HCT116 (cell line): ENCODE measurements at regions not wholly inside any gene's neighbourhood (a gene's known extent, or its start where the extent isn't known, plus 50 kb on each side); places are given as distances from the start of the nearest gene placed in this dataset.

Source experiments
- ATAC-seq: fragments of 200-7000 bp; cut with Tn5 transposase; 2 replicates; pipeline ENCODE4 v1.9.1; 2020; ENCODE audit warnings: mild to moderate bottlenecking, moderate library complexity
- BruUV-seq: library from RNA; stranded (reverse); fragments of 400-500 nt; replicated peaks from 2 replicates; lab custom pipeline; 2021; lab: Mats Ljungman, UMichigan
- CTCF ChIA-PET: fragments of 300-600 bp; sonication (Branson Sonifier 250); formaldehyde crosslinking; loops from one replicate; lab custom pipeline; 2021; ENCODE audit warnings: antibody characterized with exemption; lab: Charles Lee
- POLR2A ChIA-PET: fragments of 300-600, 350-600 bp; sonication (Branson Sonifier 250); formaldehyde crosslinking; loops from one replicate; lab custom pipeline; 2021; ENCODE audit warnings: antibody characterized with exemption; lab: Charles Lee
- RAD21 ChIA-PET, 2 experiments: fragments of 300-600 bp; sonication (Branson Sonifier 250); formaldehyde crosslinking; loops; one replicate each; lab custom pipeline; 2023; ENCODE audit warnings: low total read pairs in 2 of 2; ENCODE audit not compliant: uncharacterized antibody in 2 of 2, unreplicated experiment in 2 of 2, low non-redundant PET in 1 of 2; lab: Charles Lee
- DNase-seq: peaks from one replicate; pipeline ENCODE4 v3.0.0-alpha.2; 2010; ENCODE audit warnings: low read depth, low spot score
- H2AFZ ChIP-seq: fragments of 200-600 bp; shearing (Covaris generic), sonication (generic); 2 replicates; pipeline ENCODE4 v1.6.1; 2017; ENCODE audit warnings: low read depth, mixed run types, mixed read lengths, antibody characterized with exemption, low read length; ENCODE audit not compliant: poor library complexity, severe bottlenecking
- H3K27ac ChIP-seq: 2 replicates; pipeline ENCODE4 v1.5.1; 2012; ENCODE audit warnings: low read depth, low read length
- H3K27me3 ChIP-seq: fragments of 200-600 bp; sonication (generic); 2 replicates; pipeline ENCODE4 v1.6.1; 2016; ENCODE audit warnings: mixed run types, low read length, mixed read lengths; ENCODE audit not compliant: insufficient read depth
- H3K36me3 ChIP-seq, 2 experiments: fragments of 200-500 bp in 1 of 2; fragments of 200-600 bp in 1 of 2; sonication (Bioruptor generic) in 1 of 2; sonication (generic) in 1 of 2; 2 replicates each; pipeline versions ENCODE4 v1.5.1 to v1.6.1; 2014 to 2016; ENCODE audit warnings: low read length in 2 of 2, inconsistent platforms in 1 of 2, mixed read lengths in 1 of 2, mixed run types in 1 of 2; ENCODE audit not compliant: insufficient read depth in 2 of 2, control insufficient read depth in 1 of 2
- H3K4me1 ChIP-seq, 2 experiments: fragments of 200-600 bp in 1 of 2; sonication (generic) in 1 of 2; 2 replicates each; pipeline versions ENCODE4 v1.5.1 to v1.6.1; 2012 to 2017; ENCODE audit warnings: low read length in 2 of 2, inconsistent platforms in 1 of 2, mild to moderate bottlenecking in 1 of 2, mixed read lengths in 1 of 2, mixed run types in 1 of 2, moderate library complexity in 1 of 2; ENCODE audit not compliant: insufficient read depth in 2 of 2, control insufficient read depth in 1 of 2
- H3K4me2 ChIP-seq: fragments of 200-600 bp; sonication (generic); 2 replicates; pipeline ENCODE4 v1.6.1; 2017; ENCODE audit warnings: mixed run types, low read length, mixed read lengths
- H3K4me3 ChIP-seq, 2 experiments: fragments of 200-600 bp in 1 of 2; sonication (generic) in 1 of 2; replicated peaks in 1 of 2; 2 replicates each; pipeline ENCODE4 v1.5.1; 2011 to 2016; ENCODE audit warnings: low read length in 2 of 2, control low read depth in 1 of 2, low read depth in 1 of 2, mild to moderate bottlenecking in 1 of 2, mixed read lengths in 1 of 2, mixed run types in 1 of 2
- H3K79me2 ChIP-seq: fragments of 200-600 bp; sonication (generic); 2 replicates; pipeline ENCODE4 v1.6.1; 2017; ENCODE audit warnings: mild to moderate bottlenecking, mixed run types, low read length, moderate library complexity, mixed read lengths; ENCODE audit not compliant: insufficient read depth
- H3K9ac ChIP-seq: fragments of 200-600 bp; sonication (generic); 2 replicates; pipeline ENCODE4 v1.6.1; 2016; ENCODE audit warnings: low read length, mixed read lengths
- H3K9me2 ChIP-seq: fragments of 200-600 bp; sonication (generic), shearing (Covaris generic); 2 replicates; pipeline ENCODE4 v1.6.1; 2017; ENCODE audit warnings: mixed run types, mild to moderate bottlenecking, moderate library complexity; ENCODE audit not compliant: insufficient read depth
- H3K9me3 ChIP-seq, 2 experiments: fragments of 200-500 bp in 1 of 2; fragments of 200-600 bp in 1 of 2; sonication (Bioruptor generic) in 1 of 2; sonication (generic) in 1 of 2; 2 replicates each; pipeline ENCODE4 v1.6.1; 2014 to 2017; ENCODE audit warnings: low read length in 2 of 2, mixed read lengths in 2 of 2, inconsistent platforms in 1 of 2, low read depth in 1 of 2, mild to moderate bottlenecking in 1 of 2, mixed run types in 1 of 2, moderate library complexity in 1 of 2; ENCODE audit not compliant: control insufficient read depth in 1 of 2, insufficient read depth in 1 of 2
- H4K20me1 ChIP-seq: fragments of 200-600 bp; sonication (generic), shearing (Covaris generic); 2 replicates; pipeline ENCODE4 v1.6.1; 2017; ENCODE audit warnings: mixed run types, mild to moderate bottlenecking, moderate library complexity; ENCODE audit not compliant: insufficient read depth
- CBX3 ChIP-seq: IDR thresholded peaks from 2 replicates; pipeline ENCODE4 v1.6.1; 2012; ENCODE audit warnings: low read depth
- EGR1 ChIP-seq: IDR thresholded peaks from 2 replicates; pipeline ENCODE4 v1.6.1; 2012; ENCODE audit warnings: low read depth
- ELF1 ChIP-seq: IDR thresholded peaks from 2 replicates; pipeline ENCODE4 v1.6.1; 2012; ENCODE audit warnings: low read depth, borderline replicate concordance
- EZH2phosphoT487 ChIP-seq: fragments of 200-600 bp; IDR thresholded peaks from 2 replicates; pipeline ENCODE4 v1.6.1; 2018; ENCODE audit warnings: antibody characterized with exemption, borderline replicate concordance
- RAD21 ChIP-seq: IDR thresholded peaks from 2 replicates; pipeline ENCODE4 v1.6.1; 2012; ENCODE audit warnings: low read depth, mild to moderate bottlenecking
- SIN3A ChIP-seq: IDR thresholded peaks from 2 replicates; pipeline ENCODE4 v1.6.1; 2012; ENCODE audit warnings: low read depth
- SP1 ChIP-seq: IDR thresholded peaks from 2 replicates; pipeline ENCODE4 v1.6.1; 2012; ENCODE audit warnings: low read depth
- YY1 ChIP-seq: IDR thresholded peaks from 2 replicates; pipeline ENCODE4 v1.6.1; 2011; ENCODE audit warnings: low read length, low read depth, moderate library complexity, mild to moderate bottlenecking; ENCODE audit not compliant: insufficient replicate concordance; ENCODE audit errors: extremely low read depth
- intact Hi-C: fragments of 100-400 bp; cut with micrococcal nuclease; formaldehyde crosslinking; loops from 2 replicates; pipeline ENCODE4 v1.10.0; 2022
- TF ChIP-seq, protein P1 (sequence below): IDR thresholded peaks from 2 replicates; pipeline ENCODE4 v1.6.1; 2012
- TF ChIP-seq, protein P2 (sequence below): IDR thresholded peaks from 2 replicates; pipeline ENCODE4 v1.6.1; 2012; ENCODE audit warnings: low read depth
- TF ChIP-seq, protein P3 (sequence below), 3 experiments: fragments of 200-600 bp in 1 of 3; sonication (generic) in 1 of 3; IDR thresholded peaks in 2 of 3; conservative IDR thresholded peaks in 1 of 3; 2 replicates each; pipeline ENCODE4 v1.5.1; 2012 to 2017; ENCODE audit warnings: low read depth in 2 of 3, low read length in 2 of 3, antibody characterized with exemption in 1 of 3, borderline replicate concordance in 1 of 3, control low read depth in 1 of 3, mild to moderate bottlenecking in 1 of 3, mixed read lengths in 1 of 3, mixed run types in 1 of 3, moderate library complexity in 1 of 3; ENCODE audit not compliant: insufficient read depth in 1 of 3
- TF ChIP-seq, protein P4 (sequence below): IDR thresholded peaks from 2 replicates; pipeline ENCODE4 v1.6.1; 2012

DNA sequence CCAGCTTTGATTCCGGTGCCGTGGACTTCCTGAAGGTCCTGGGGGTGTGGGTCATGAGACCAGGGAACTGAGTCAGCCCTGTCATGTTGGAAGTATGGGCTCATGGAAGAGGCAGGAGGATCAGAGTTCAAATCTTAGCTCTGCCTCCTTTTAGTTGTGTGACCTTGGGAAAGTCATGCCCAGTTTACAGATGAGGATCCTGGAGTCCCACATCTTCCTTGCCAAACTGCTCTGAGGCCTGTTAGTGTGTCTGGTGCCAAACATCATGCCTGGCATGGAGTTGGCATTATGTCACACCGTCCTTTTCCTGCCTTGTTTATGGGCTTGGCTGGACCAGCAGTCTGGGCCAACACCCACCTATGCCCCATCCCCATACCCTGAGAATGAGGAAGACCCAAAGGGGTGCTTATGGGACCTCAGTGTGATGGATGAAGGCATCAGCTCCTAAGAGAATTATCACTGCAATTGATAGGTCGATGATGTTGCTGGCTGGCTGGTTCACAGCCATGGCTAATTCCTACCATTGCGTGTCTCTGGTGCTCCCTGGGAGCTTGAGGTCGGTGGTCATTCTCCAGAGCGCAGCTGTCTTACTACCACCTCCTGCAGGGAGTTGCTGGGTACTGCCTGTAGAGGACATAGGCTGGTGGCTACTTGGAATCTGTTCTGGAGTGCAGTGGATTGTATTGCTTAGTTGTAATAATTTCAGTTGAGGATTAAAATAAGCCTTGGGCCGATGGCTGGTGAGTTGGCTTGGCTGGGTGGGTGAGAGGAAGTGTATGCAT, 140.5 kb upstream of the PITX1 start:
- H3K36me3 ChIP-seq = no peaks in the 10 kb centered on the region
- TF ChIP-seq SIN3A (no peak), ELF1 (no peak), RAD21 (peak; percentile 40), SP1 (no peak), EGR1 (no peak), EZH2phosphoT487 (no peak), YY1 (no peak), CBX3 (no peak)
- TF ChIP-seq, protein P1, sequence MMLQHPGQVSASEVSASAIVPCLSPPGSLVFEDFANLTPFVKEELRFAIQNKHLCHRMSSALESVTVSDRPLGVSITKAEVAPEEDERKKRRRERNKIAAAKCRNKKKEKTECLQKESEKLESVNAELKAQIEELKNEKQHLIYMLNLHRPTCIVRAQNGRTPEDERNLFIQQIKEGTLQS = no peak
- TF ChIP-seq, protein P2, sequence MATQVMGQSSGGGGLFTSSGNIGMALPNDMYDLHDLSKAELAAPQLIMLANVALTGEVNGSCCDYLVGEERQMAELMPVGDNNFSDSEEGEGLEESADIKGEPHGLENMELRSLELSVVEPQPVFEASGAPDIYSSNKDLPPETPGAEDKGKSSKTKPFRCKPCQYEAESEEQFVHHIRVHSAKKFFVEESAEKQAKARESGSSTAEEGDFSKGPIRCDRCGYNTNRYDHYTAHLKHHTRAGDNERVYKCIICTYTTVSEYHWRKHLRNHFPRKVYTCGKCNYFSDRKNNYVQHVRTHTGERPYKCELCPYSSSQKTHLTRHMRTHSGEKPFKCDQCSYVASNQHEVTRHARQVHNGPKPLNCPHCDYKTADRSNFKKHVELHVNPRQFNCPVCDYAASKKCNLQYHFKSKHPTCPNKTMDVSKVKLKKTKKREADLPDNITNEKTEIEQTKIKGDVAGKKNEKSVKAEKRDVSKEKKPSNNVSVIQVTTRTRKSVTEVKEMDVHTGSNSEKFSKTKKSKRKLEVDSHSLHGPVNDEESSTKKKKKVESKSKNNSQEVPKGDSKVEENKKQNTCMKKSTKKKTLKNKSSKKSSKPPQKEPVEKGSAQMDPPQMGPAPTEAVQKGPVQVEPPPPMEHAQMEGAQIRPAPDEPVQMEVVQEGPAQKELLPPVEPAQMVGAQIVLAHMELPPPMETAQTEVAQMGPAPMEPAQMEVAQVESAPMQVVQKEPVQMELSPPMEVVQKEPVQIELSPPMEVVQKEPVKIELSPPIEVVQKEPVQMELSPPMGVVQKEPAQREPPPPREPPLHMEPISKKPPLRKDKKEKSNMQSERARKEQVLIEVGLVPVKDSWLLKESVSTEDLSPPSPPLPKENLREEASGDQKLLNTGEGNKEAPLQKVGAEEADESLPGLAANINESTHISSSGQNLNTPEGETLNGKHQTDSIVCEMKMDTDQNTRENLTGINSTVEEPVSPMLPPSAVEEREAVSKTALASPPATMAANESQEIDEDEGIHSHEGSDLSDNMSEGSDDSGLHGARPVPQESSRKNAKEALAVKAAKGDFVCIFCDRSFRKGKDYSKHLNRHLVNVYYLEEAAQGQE = no peak
- TF ChIP-seq, protein P3, sequence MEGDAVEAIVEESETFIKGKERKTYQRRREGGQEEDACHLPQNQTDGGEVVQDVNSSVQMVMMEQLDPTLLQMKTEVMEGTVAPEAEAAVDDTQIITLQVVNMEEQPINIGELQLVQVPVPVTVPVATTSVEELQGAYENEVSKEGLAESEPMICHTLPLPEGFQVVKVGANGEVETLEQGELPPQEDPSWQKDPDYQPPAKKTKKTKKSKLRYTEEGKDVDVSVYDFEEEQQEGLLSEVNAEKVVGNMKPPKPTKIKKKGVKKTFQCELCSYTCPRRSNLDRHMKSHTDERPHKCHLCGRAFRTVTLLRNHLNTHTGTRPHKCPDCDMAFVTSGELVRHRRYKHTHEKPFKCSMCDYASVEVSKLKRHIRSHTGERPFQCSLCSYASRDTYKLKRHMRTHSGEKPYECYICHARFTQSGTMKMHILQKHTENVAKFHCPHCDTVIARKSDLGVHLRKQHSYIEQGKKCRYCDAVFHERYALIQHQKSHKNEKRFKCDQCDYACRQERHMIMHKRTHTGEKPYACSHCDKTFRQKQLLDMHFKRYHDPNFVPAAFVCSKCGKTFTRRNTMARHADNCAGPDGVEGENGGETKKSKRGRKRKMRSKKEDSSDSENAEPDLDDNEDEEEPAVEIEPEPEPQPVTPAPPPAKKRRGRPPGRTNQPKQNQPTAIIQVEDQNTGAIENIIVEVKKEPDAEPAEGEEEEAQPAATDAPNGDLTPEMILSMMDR (IDR thresholded peaks at IDR 0.05 in 2 of 3, conservative IDR thresholded peaks at IDR 0.05 in 1 of 3; ENCODE audit: borderline replicate concordance in 1 of 3, insufficient read depth in 1 of 3, low read depth in 2 of 3, low read length in 2 of 3) = peak; percentile 17 to 52 (median 45); a peak in 4 of 6 replicates
- TF ChIP-seq, protein P4, sequence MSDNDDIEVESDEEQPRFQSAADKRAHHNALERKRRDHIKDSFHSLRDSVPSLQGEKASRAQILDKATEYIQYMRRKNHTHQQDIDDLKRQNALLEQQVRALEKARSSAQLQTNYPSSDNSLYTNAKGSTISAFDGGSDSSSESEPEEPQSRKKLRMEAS = no peak
- TF ChIP-seq, all 23 proteins: peak for 2
- peaks cover 6 to 7% of the 10 kb centered on the region in 2 experiments; a peak in 3 of 4 replicates for H3K4me1 ChIP-seq
- ChIA-PET POLR2A (no interaction called here), CTCF (interaction anchor here (0.6 kb wide), 1 partner anchor 89 kb away, joined by 3 read pairs; no protein-coding TSS in a partner anchor), RAD21 (no interaction called here)
- H3K79me2 ChIP-seq = no peaks in the 10 kb centered on the region
- H3K27ac ChIP-seq = no peak overlapping the region
- no peak overlapping the region for H3K4me3 ChIP-seq
- H3K9me2 ChIP-seq = no peaks in the 10 kb centered on the region
- H3K4me2 ChIP-seq = no peak overlapping the region
- H4K20me1 ChIP-seq = no peaks in the 10 kb centered on the region
- H2AFZ ChIP-seq = no peak overlapping the region
- DNase-seq (no peak), ATAC-seq (peak; percentile 75)
- H3K9me3 ChIP-seq = no peaks in the 10 kb centered on the region
- BruUV-seq = no TSS peak
- intact Hi-C loops = no loop called here
- no peak overlapping the region for H3K9ac ChIP-seq
- peaks cover 34% of the 10 kb centered on the region for H3K27me3 ChIP-seq
